BLaER1 treated with 17β-estradiol and CSF1 and Interleukin-3, amounts not matched to agents 10 nM and 100 nM (cell line): ENCODE measurements at regions not wholly inside any gene's neighbourhood (a gene's known extent, or its start where the extent isn't known, plus 50 kb on each side); places are given as distances from the start of the nearest gene placed in this dataset.
A peak's percentile ranks its signal among the peaks of the same experiment; 100 is the strongest.
"Not testable (repeated sequence)": the region's sequence is repeated elsewhere in the genome, so short reads cannot be mapped to it uniquely, and the experiment has no call there.

Experiments
- H3K27ac ChIP-seq, 11 experiments: shearing (Covaris generic); formaldehyde crosslinking; 2 replicates each; pipeline ENCODE4 v1.8.1; 2022
- H3K27me3 ChIP-seq, 11 experiments: shearing (Covaris generic); formaldehyde crosslinking; 2 replicates each; pipeline ENCODE4 v1.8.1; 2022
- H3K36me3 ChIP-seq, 11 experiments: shearing (Covaris generic); formaldehyde crosslinking; 2 replicates each; pipeline ENCODE4 v1.8.1; 2022
- H3K4me1 ChIP-seq, 10 experiments: shearing (Covaris generic); formaldehyde crosslinking; 2 replicates each; pipeline ENCODE4 v1.8.1; 2022
- H3K4me2 ChIP-seq, 11 experiments: shearing (Covaris generic); formaldehyde crosslinking; 2 replicates each; pipeline ENCODE4 v1.8.1; 2022
- H3K4me3 ChIP-seq, 10 experiments: shearing (Covaris generic); formaldehyde crosslinking; 2 replicates each; pipeline ENCODE4 v1.8.1; 2022
- H3K9ac ChIP-seq, 11 experiments: shearing (Covaris generic); formaldehyde crosslinking; 2 replicates each; pipeline ENCODE4 v1.8.1; 2022
- H3K9me3 ChIP-seq, 11 experiments: shearing (Covaris generic); formaldehyde crosslinking; replicated peaks in 1 of 11; 2 replicates each; pipeline ENCODE4 v1.8.1; 2022
- H4K20me1 ChIP-seq, 11 experiments: shearing (Covaris generic); formaldehyde crosslinking; 2 replicates each; pipeline ENCODE4 v1.8.1; 2022
- Cebpa-rat ChIP-seq, 11 experiments: shearing (Covaris generic); IDR thresholded peaks; 2 replicates each; pipeline ENCODE4 v1.8.1; 2022

DNA sequence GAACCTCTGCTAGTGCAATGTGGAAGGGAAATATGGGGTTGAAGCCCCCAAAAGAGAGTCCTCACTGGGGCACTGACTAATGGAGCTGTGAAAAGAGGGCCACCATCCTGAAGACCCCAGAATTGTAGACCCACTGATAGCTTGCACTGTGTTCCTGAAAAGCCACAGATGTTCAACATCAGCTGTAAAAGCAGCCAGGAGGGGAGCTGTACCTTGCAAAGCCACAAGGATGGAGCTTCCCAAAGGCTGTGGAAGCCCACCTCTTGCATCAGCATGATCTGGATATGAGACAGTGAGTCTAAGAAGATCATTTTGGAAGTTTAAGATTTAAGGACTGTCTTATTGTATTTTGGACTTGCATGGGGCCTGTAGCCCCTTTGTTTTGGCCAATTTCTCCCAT is 125.8 kb upstream of the TGFBR2 start:
- Histone ChIP-seq H3K27ac (no peak overlapping the region), H3K4me1 (peaks cover 8 to 42% (median 16%) of the 10 kb centered on the region in 10 experiments; a peak in 19 of 20 replicates), H3K4me2 (no peak overlapping the region)

DNA sequence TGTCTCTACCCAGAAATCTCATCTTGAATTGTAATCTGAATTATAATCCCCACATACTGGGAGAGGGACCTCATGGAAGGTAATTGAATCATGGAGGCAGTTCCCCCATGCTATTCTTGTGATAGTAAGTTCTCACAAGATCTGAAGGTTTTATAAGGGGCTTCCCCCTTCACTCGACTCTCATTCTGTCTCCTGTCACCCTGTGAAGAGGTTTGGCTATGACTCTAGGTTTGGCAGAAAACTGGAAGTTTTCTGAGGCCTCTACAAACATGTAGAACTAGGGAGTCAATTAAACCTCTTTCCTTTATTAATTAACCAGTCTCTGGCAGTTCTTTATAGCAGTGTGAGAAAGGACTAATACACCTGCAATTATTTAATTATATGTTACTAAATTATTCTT is 125.2 kb upstream of the TGFBR2 start:
- peaks cover 8 to 36% (median 16%) of the 10 kb centered on the region in 10 experiments; a peak in 19 of 20 replicates for H3K4me1 ChIP-seq
- no peak overlapping the region for H3K4me3 ChIP-seq
- H4K20me1 ChIP-seq: no peaks in the 10 kb centered on the region
- H3K9ac ChIP-seq: no peak overlapping the region
- no peaks in the 10 kb centered on the region for H3K36me3 ChIP-seq
- H3K27ac ChIP-seq: no peak overlapping the region
- TF ChIP-seq Cebpa-rat (IDR thresholded peaks at IDR 0.05): no peak
- no peaks in the 10 kb centered on the region for H3K27me3 ChIP-seq
- H3K4me2 ChIP-seq: no peak overlapping the region
- peaks cover 0 to 19% (median 13%) of the 10 kb centered on the region in 11 experiments; a peak in 12 of 22 replicates for H3K9me3 ChIP-seq

More for the DNA sequence above, 125.8 kb upstream of the TGFBR2 start:
- peaks cover 0 to 19% (median 13%) of the 10 kb centered on the region in 11 experiments; a peak in 12 of 22 replicates for H3K9me3 ChIP-seq
- H4K20me1 ChIP-seq: no peaks in the 10 kb centered on the region
- H3K27me3 ChIP-seq: no peaks in the 10 kb centered on the region
- no peak overlapping the region for H3K9ac ChIP-seq
- TF ChIP-seq Cebpa-rat (IDR thresholded peaks at IDR 0.05): no peak
- H3K36me3 ChIP-seq: no peaks in the 10 kb centered on the region
- no peak overlapping the region for H3K4me3 ChIP-seq

DNA sequence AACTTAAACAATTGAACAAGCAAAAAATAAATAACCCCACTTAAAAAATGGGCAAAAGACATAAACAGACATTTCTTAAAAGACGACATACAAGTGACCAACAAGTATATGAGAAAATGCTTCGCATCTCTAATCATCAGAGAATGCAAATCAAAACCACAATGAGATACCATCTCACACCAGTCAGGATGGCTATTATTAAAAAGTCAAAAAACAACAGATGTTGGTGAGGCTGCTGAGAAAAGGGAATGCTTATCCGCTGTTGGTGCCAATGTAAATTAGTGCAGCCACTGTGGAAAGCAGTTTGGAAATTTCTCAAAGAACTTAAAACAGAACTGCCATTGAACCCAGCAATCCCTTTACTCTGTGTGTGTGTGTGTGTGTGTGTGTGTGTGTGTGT is 122.2 kb upstream of the TGFBR2 start:
- not testable (repeated sequence) for H3K36me3 ChIP-seq

DNA sequence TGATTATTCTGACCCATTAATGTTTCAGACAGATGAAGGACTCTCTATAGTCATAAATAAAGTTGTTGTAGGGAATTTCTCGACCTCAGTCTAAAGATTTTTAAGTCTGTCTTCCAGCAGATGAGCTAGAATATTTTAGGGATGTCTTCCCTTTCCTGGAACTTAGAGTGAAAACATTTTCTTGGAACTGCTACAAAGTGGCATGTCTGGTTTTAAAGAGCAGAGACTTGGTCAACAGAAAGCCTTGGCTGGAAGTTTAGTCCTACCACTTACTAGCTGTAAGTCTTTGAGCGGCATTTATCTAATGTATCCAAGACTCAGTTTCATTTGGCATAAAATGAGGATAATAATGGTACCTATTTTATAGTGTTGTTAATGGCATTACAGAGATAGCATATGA is 120.0 kb upstream of the TGFBR2 start:
- no peaks in the 10 kb centered on the region for H3K36me3 ChIP-seq
- H3K4me3 ChIP-seq: no peak overlapping the region
- no peaks in the 10 kb centered on the region for H3K27me3 ChIP-seq
- H4K20me1 ChIP-seq: no peaks in the 10 kb centered on the region
- no peaks in the 10 kb centered on the region for H3K4me1 ChIP-seq
- H3K4me2 ChIP-seq: no peak overlapping the region
- no peak overlapping the region for H3K9ac ChIP-seq
- H3K9me3 ChIP-seq: peaks cover 18 to 49% (median 29%) of the 10 kb centered on the region in 11 experiments; a peak in 21 of 22 replicates
- H3K27ac ChIP-seq: no peak overlapping the region
- no peak for TF ChIP-seq Cebpa-rat (IDR thresholded peaks at IDR 0.05)

More for the DNA sequence above, 122.2 kb upstream of the TGFBR2 start:
- not testable (repeated sequence) for H3K4me2 ChIP-seq, H3K4me1 ChIP-seq, H3K4me3 ChIP-seq, H4K20me1 ChIP-seq, H3K9ac ChIP-seq, H3K27ac ChIP-seq, H3K27me3 ChIP-seq
- H3K9me3 ChIP-seq: peaks cover 13 to 43% (median 31%) of the 10 kb centered on the region in 11 experiments; a peak in 21 of 22 replicates

DNA sequence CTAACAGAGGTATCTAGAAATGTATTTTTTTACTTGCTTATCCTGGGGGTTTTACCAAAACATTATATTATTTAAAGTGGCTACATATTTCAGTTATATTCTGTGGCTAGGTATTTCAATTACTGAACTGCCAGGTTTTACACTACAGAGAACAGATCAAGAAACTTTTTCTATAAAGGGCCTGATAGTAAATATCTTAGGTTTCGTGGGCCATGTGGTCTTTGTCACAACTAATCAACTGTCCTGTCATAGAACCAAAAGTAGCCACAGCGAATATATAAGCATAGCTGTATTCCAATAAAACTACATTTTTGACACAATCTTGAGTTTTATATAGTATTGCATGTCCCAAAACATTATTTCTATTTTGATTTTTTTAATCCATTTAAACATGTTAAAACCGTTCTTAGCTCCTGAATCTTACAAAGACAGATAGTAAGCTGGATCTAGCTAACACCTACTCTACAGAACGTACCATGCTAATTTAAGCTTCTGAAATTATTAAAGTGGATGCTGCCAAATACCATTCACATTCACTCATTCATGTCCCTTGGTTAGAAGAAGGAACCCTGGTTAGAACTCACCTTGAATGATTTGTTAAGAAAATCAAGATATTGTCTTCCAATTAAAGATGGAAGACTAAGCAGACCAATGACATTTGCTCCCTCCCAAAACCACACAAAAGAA is 118.2 kb upstream of the TGFBR2 start:
- Histone ChIP-seq H3K4me1 (peaks cover 0 to 14% (median 0%) of the 10 kb centered on the region in 10 experiments; a peak in 4 of 20 replicates), H4K20me1 (no peaks in the 10 kb centered on the region), H3K4me2 (no peak overlapping the region), H3K27me3 (no peaks in the 10 kb centered on the region), H3K4me3 (no peak overlapping the region), H3K9ac (no peak overlapping the region), H3K9me3 (peaks cover 18 to 51% (median 29%) of the 10 kb centered on the region in 11 experiments; a peak in 21 of 22 replicates), H3K27ac (no peak overlapping the region), H3K36me3 (no peaks in the 10 kb centered on the region)
- TF ChIP-seq Cebpa-rat (IDR thresholded peaks at IDR 0.05): no peak

DNA sequence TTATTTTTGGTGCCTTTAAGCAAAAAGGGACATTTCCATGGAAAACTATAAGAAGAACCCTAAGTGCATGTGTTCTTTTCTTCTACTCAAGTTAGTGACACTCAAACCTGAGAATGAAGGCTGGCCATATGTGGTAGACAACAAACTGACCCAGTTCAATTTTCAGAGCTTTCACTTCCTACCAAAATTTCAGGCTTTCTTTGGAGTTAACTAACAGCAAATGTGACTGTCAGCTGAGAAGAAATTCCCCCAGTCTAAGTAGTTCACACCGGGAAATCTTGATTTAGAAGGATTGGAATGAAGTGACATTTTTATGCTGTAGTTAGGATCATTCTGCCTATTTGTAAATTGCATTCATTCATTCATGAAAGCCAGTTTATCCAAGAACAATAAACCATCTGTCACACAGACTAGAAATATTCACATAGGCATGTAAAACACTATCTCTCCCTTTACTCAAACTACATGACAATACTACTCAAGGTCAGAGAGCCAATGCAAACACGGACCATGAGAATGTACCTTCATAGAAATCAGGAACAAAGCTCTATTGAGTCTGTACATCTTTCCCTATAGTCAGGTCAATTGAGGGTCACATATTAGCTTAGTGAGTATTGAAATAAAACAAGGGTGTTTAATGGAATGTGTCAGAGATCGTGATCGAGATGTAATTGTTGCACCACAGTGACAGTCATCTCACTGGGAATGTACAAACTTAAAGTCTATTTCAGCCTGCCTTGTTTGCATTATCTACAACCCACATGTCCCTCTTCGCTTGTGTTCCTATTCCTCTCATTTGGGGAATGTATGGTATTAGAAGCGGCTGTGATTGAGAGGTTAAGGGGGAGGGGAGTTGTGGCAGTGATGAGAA is 113.8 kb upstream of the TGFBR2 start:
- Histone ChIP-seq H3K9me3 (peaks cover 14 to 39% (median 24%) of the 10 kb centered on the region in 11 experiments; a peak in 21 of 22 replicates), H3K27ac (no peak overlapping the region), H3K36me3 (no peaks in the 10 kb centered on the region), H3K27me3 (no peaks in the 10 kb centered on the region), H3K4me1 (peaks cover 7 to 34% (median 16%) of the 10 kb centered on the region in 10 experiments; a peak in 19 of 20 replicates), H4K20me1 (no peaks in the 10 kb centered on the region), H3K9ac (no peak overlapping the region), H3K4me2 (peak overlapping the region in 2 of 11 experiments; percentile 24 to 50; a peak in 4 of 22 replicates), H3K4me3 (no peak overlapping the region)
- no peak for TF ChIP-seq Cebpa-rat (IDR thresholded peaks at IDR 0.05)

DNA sequence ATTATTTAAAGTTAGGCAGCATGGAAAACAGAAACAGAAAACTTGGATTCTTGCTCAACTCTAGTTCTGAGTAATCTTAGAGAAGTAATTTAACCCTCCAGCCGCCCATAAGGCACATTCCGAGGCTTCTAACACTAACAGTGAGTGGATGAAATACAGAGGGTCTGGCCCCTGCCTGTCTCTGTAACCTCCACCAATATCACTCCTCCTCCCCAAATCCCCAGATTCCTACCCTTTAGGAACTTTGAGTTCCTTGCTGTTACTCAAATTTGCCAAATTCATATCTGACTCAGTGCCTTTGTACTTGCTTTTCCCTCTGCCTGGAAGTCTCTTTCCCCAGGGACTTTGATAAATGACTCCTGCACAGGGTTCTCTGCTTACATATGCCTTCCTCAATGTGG is 112.5 kb upstream of the TGFBR2 start:
- Histone ChIP-seq H3K4me2 (no peak overlapping the region), H3K27ac (no peak overlapping the region), H4K20me1 (no peaks in the 10 kb centered on the region), H3K4me1 (peaks cover 7 to 34% (median 16%) of the 10 kb centered on the region in 10 experiments; a peak in 19 of 20 replicates), H3K4me3 (no peak overlapping the region), H3K27me3 (no peaks in the 10 kb centered on the region), H3K36me3 (no peaks in the 10 kb centered on the region), H3K9me3 (peaks cover 4 to 25% (median 11%) of the 10 kb centered on the region in 11 experiments; a peak in 20 of 22 replicates), H3K9ac (no peak overlapping the region)
- no peak for TF ChIP-seq Cebpa-rat (IDR thresholded peaks at IDR 0.05)

DNA sequence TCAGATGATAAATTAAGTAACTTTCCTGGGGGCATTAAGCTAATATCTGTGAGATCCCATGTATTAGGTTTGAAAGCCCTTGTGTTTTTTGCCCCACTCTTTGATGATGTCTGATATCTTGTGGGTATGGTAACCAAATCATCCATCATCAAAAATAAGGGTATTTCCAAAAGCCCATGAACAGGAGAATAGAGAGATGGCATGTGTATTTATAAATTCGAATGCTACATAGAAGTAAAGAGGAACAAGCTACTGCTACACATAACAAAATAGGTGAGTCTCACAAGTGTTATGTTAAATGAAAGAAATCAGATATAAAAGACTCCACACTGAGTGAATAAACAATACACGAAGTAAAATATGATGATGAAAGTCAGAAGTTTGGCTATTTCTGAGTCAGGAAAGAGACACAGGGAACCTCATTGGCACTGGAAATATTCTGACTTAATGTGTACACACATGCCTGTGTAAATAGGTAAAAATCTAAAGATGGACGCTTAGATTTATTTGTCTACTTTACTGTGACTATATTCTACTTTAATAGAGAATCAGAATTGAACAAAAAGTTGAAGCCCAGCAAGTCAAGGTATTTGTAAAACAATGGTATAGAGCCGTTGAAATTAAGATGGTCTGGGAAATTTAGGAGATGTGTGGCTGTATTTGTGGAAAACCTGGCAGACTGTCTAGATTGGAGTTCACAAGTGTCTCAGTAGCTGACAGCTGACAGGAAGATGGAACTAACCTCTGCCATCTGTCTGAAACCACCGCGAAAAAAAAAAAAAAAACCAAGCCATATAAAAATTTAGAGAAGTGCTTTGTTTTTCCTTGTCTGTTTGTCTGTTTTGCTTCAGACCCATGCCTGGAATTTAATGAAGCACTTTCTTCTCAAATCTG is 111.0 kb upstream of the TGFBR2 start:
- H3K27ac ChIP-seq: peak overlapping the region in 5 of 11 experiments; percentile 15 to 46 (median 31); a peak in 6 of 22 replicates
- H3K4me3 ChIP-seq: no peak overlapping the region

More for the DNA sequence above, 111.0 kb upstream of the TGFBR2 start:
- Histone ChIP-seq H3K27me3 (no peaks in the 10 kb centered on the region), H3K4me1 (peaks cover 7 to 36% (median 16%) of the 10 kb centered on the region in 10 experiments; a peak in 19 of 20 replicates), H3K4me2 (peak overlapping the region; percentile 4 to 54 (median 15); a peak in 16 of 22 replicates), H3K9ac (no peak overlapping the region), H3K9me3 (peaks cover 0 to 10% (median 0%) of the 10 kb centered on the region in 11 experiments; a peak in 4 of 22 replicates), H3K36me3 (no peaks in the 10 kb centered on the region), H4K20me1 (no peaks in the 10 kb centered on the region)
- no peak for TF ChIP-seq Cebpa-rat (IDR thresholded peaks at IDR 0.05)
